ENCODE measurements at regions not wholly inside any gene's neighbourhood (a gene's known extent, or its start where the extent isn't known, plus 50 kb on each side); places are given as distances from the start of the nearest gene placed in this dataset.

- 1% methylated on average over 6 of the region's 6 CpGs for WGBS (ENCODE audit: low lambda C conversion rate)
- POLR2A ChIA-PET = no interaction called here
Measured at GRCh38 chr10:6972226-6972625, 392.1 kb upstream of the PRKCQ start.

GRCh38 chr10:6969659-6970058 is 389.6 kb upstream of the PRKCQ start:
- Histone ChIP-seq H3K4me2 (ENCODE audit: low read depth, low read length) (no peak overlapping the region), H3K9me3 (ENCODE audit: low read length) (no peaks in the 10 kb centered on the region), H3K9ac (ENCODE audit: insufficient read depth, low read depth, low read length) (no peak overlapping the region), H3K27me3 (ENCODE audit: control insufficient read depth in 1 of 2, insufficient read depth in 2 of 2, low read length in 2 of 2) (0 out of 5 replicates have a peak, but pooled peaks cover 0 to 3% of the 10 kb centered on the region in 2 experiments), H3K27ac (ENCODE audit: extremely low read length, insufficient read depth, low read length) (no peak overlapping the region), H3K36me3 (replicated peaks in 1 of 2; ENCODE audit: control insufficient read depth in 1 of 2, insufficient read depth in 2 of 2, low read length in 2 of 2) (no peaks in the 10 kb centered on the region), H3K79me2 (ENCODE audit: insufficient read depth, low read length) (no peaks in the 10 kb centered on the region), H3K4me1 (ENCODE audit: insufficient read depth, low read length) (no peaks in the 10 kb centered on the region), H4K20me1 (ENCODE audit: insufficient read depth, low read length) (no peaks in the 10 kb centered on the region), H3K4me3 (replicated peaks in 1 of 3; ENCODE audit: insufficient read depth in 1 of 3, low read depth in 2 of 3, low read length in 3 of 3) (no peak overlapping the region), H2AFZ (ENCODE audit: low read length) (no peak overlapping the region)
- in situ Hi-C loops (cut with HindIII; ENCODE audit: extremely low pct_ligation_motif_present, low pct_unique_long_range_greater_than_20kb) (no loop called here), intact Hi-C loops (cut with micrococcal nuclease; ENCODE audit: unreplicated experiment) (no loop called here)
- ChIA-PET POLR2A (no interaction called here), CTCF (ENCODE audit: low intra/inter-chr PET ratio, low total read pairs) (interaction anchor here (0.6 kb wide), 1 partner anchor 77 kb away, joined by 3 read pairs; no protein-coding TSS in a partner anchor)
- ATAC-seq = no peak
- no TSS peak for BruUV-seq (replicated peaks)
- no peak for DNase-seq (ENCODE audit: low spot score)
- no peak for FAIRE-seq
- WGBS (ENCODE audit: low lambda C conversion rate) = 1% methylated on average over 4 of the region's 4 CpGs
- no peak for TF ChIP-seq TRIM24 (CRISPR knock-in tag; IDR thresholded peaks at IDR 0.05)
- no peak for TF ChIP-seq ZNF138 (CRISPR knock-in tag; IDR thresholded peaks at IDR 0.05; ENCODE audit: low read depth)

More at GRCh38 chr10:6972226-6972625, 392.1 kb upstream of the PRKCQ start:
- H3K9me3 ChIP-seq (ENCODE audit: low read length) = no peaks in the 10 kb centered on the region
- H3K4me1 ChIP-seq (ENCODE audit: insufficient read depth, low read length) = no peaks in the 10 kb centered on the region
- peaks cover 0 to 8% of the 10 kb centered on the region in 2 experiments; a peak in 1 of 5 replicates for H3K27me3 ChIP-seq (ENCODE audit: control insufficient read depth in 1 of 2, insufficient read depth in 2 of 2, low read length in 2 of 2)
- no peak overlapping the region for H3K4me3 ChIP-seq (replicated peaks in 1 of 3; ENCODE audit: insufficient read depth in 1 of 3, low read depth in 2 of 3, low read length in 3 of 3)
- H3K27ac ChIP-seq (ENCODE audit: extremely low read length, insufficient read depth, low read length) = no peak overlapping the region
- DNase-seq (ENCODE audit: low spot score) (no peak), FAIRE-seq (no peak), ATAC-seq (no peak)
- intact Hi-C loops (cut with micrococcal nuclease; ENCODE audit: unreplicated experiment) (no loop called here), in situ Hi-C loops (cut with HindIII; ENCODE audit: extremely low pct_ligation_motif_present, low pct_unique_long_range_greater_than_20kb) (no loop called here)
- no TSS peak for BruUV-seq (replicated peaks)
- H3K36me3 ChIP-seq (replicated peaks in 1 of 2; ENCODE audit: control insufficient read depth in 1 of 2, insufficient read depth in 2 of 2, low read length in 2 of 2) = no peaks in the 10 kb centered on the region
- CTCF ChIA-PET (ENCODE audit: low intra/inter-chr PET ratio, low total read pairs) = no interaction called here
- TF ChIP-seq ZNF235 (CRISPR knock-in tag; IDR thresholded peaks at IDR 0.05; ENCODE audit: borderline replicate concordance) = no peak
- TF ChIP-seq ZNF644 (CRISPR knock-in tag; IDR thresholded peaks at IDR 0.05; ENCODE audit: low read depth) = no peak
- H2AFZ ChIP-seq (ENCODE audit: low read length) = no peak overlapping the region
- no peaks in the 10 kb centered on the region for H4K20me1 ChIP-seq (ENCODE audit: insufficient read depth, low read length)
- H3K4me2 ChIP-seq (ENCODE audit: low read depth, low read length) = no peak overlapping the region
- no peak overlapping the region for H3K9ac ChIP-seq (ENCODE audit: insufficient read depth, low read depth, low read length)
- H3K79me2 ChIP-seq (ENCODE audit: insufficient read depth, low read length) = no peaks in the 10 kb centered on the region
